ENCODE measurements at regions not wholly inside any gene's neighbourhood (a gene's known extent, or its start where the extent isn't known, plus 50 kb on each side); places are given as distances from the start of the nearest gene placed in this dataset.
"Not testable (repeated sequence)": the region's sequence is repeated elsewhere in the genome, so short reads cannot be mapped to it uniquely, and the experiment has no call there.

DNA sequence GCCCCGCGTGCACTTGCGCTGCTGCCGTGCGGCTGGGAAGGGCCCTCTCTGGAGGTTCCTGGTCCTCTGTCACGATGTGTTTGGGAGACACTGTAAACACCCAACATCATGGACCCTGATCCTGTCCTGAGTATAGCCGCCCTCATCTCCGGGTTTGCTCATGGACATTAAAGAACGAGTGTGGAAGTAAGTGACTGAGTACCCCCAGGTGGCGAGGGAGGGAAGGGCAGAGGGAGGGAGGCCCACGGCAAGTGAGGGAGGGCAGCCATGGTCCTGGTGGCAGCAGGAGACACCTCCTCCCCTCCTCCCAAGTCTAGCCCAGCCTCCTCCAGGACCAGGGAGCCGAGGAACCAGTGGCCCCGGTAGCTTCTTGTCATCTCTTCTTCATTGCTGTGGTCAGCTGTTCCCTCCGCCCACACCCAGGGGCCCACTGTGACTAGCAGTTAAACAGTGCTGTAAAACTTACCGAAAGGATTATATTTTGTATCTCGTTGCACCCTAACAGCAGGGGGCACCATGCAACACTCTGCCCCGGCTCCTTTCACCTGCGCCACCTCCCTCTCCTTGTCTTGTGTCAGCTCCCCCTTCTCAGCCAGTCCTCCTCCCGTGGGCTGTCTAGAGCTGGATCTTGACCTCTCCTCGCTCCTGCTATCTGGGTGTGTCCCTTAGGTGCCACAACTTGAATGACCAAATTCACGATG, 566.5 kb upstream of the B3GAT1 start:
- no peak for DNase-seq (ENCODE audit: low spot score)

DNA sequence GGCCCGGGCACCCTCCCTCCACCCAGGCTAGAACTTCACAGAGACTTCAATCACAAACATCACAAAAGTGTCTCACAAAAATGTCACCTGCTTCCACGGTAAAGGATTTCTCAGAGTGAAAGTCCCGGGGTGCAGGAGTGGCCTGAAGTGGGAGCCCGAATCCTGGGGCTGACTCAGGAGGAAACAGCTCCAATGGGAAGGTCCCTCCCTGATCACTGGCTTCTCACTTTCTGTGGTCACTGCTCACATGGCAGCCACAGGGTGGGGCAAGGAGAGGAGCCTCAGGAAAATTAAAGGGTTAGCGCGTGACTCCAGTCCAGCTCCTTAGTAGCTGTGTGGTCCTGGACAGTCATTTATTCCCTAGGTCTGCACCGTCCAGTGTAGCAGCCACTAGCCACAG, 564.5 kb upstream of the B3GAT1 start:
- DNase-seq (ENCODE audit: low spot score): peak; percentile 23

DNA sequence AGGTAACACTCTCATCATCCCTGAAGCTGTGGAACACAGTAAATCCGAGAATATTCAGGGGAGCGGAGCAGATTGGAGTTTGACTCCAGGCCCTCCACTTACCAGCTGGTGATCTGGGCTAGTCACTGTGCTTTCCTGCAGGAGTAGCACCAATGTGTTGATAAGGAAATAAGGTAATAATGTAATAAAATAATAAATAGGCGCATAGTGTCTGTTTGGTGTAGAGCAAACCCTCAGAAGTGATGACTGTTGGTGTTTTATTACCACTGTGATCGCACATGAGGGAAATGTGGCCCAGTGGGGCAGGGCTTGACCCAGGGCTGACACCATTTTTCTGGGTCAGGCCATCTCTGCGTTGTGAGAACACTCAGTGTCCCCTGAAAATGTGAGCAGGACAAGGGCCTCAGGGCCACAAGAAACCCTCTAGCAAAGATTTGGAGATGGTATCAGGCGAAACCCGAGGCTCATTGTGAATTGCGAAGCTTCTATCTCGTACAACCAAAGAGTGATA, 563.9 kb upstream of the B3GAT1 start:
- no peak for DNase-seq (ENCODE audit: low spot score)

DNA sequence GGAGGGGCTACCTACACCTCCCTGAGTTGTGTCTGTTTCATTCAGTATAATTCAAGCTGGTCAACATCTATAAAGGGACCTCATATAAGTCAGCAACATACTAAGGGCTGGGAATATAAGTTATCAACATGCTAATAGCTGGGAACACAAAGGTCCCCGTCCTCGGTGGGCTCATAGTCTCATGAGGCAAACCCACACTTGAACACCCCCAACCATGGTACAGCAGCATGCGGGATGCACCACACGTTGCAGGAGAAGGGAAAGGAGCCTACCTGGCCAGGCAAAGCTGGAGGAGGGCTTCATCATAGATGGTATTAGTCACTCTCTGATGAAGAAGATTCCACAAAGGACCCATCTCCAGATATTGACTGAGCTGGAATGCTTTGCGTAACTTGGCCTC, 561.8 kb upstream of the B3GAT1 start:
- no peak for DNase-seq (ENCODE audit: low spot score)

DNA sequence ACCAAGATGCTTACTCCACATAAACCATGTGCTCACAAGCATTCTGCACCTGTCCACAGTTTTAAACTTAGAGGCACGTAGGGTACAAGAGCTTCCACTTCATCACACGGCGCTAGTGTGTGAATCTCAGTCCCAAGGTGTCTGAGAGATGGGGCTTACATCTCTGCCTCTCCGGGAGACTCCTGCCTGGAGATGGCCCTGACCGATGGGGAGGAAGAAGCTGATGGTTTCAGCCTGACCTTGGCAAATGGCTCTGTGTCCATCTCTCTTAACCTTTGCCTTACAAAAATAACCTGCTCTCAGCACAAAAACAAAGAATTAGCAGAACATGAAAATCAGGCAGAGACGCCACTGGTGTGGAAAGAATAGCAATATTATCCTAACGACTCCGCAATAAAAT, 559.3 kb upstream of the B3GAT1 start:
- no peak for DNase-seq (ENCODE audit: low spot score)

DNA sequence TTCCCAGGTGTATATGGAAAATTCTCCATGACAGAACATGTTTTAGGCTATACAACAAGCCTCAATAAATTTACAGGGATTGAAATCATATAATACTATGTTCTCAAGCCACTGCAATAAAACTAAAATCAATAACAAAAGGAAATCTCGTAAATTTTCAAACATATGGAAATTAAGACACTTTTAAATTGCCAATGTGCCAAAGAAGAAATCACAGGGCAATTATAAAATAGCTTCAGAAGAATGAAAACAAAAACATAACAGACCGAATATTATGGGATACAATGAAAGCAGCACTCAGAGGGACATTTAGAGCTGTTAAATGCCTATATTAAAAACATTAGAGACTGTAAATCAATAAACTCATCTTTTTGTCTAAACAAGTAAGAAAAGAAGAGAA, 555.7 kb upstream of the B3GAT1 start:
- no peak for DNase-seq (ENCODE audit: low spot score)

DNA sequence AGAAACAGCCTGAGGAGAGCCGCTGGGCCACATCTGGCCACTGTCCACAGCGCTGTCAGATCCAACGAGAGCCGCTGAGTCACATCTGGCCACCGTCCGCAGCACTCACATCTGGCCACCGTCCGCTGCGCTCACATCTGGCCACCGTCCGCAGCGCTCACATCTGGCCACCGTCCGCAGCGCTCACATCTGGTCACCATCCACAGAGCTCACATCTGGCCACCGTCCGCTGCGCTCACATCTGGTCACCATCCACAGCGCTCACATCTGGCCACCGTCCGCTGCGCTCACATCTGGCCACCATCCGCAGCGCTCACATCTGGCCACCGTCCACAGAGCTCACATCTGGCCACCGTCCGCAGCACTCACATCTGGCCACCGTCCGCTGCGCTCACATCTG, 549.3 kb upstream of the B3GAT1 start:
- DNase-seq (ENCODE audit: low spot score): not testable (repeated sequence)

DNA sequence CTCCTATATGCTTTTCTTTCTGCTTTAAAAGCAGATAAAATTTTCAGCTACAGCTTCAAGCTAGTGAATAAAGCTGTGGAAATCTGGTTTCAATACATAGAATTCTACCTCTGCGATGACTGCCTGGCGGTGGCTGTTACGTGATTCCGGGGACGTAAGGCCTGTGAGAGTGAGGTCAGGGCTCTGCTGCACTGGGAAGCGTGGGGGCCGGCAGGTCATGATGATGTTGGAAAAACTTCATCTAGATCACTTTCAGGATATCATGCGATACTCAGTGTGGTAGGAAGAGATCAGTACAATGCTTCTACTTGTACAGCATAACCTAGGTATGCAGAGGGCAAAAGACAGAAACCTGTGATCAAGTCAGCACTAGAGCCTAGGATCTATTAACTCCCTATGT, 546.8 kb upstream of the B3GAT1 start:
- DNase-seq (ENCODE audit: low spot score): no peak

DNA sequence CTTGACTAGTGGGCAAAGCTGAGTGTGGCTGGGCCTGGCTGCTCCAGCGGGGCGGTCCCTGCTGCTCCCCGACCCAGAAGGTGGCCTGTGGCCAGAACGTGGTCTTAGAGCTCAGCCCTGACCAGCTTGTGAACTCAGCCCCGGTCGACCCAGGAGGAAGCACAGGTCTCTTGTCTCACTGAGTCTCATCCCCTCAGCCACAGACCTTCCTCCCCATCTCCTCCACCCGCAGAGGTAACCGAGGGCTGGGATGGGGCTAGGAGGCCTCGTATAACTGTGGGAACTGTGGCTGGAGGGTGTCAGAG, 546.2 kb upstream of the B3GAT1 start:
- DNase-seq (ENCODE audit: low spot score): no peak

DNA sequence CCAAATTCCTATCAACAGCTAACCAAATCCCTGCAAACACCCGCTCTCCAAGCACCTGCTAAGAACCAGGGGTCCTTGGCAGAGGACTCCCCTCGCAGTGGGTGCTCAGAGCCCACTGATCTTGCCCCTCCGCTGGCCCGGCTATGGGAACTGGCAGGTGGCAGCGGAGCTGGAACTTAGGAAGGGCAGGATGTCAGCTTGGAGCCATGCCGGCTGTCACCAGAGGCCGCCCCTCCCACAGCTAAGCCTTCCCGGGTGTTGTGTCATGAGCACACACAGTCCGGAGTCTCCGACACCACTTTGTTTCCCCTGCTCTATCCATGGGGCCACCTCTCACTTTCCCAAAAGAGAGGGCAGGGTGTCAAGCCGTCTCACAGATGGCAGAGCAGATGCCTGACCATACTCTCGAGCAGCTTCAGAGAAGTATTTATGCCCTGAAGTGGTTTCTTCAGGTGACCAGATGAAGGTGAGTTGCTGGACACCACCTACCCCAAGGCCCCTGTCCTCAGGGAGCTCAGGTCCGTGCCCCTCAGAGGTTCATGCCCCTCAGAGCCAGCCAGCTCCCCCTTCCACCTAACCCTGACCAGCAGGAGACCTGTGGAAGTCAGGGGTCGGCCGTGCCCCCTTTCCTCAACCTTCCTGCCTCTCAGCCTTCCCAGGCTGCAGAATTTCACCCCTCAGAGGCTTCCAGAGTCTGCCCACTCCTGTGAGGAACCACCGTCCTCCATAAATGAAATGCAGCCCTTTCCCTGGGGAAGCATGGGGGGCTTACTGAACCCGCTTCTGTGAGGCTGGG, 545.7 kb upstream of the B3GAT1 start:
- DNase-seq (ENCODE audit: low spot score): no peak

DNA sequence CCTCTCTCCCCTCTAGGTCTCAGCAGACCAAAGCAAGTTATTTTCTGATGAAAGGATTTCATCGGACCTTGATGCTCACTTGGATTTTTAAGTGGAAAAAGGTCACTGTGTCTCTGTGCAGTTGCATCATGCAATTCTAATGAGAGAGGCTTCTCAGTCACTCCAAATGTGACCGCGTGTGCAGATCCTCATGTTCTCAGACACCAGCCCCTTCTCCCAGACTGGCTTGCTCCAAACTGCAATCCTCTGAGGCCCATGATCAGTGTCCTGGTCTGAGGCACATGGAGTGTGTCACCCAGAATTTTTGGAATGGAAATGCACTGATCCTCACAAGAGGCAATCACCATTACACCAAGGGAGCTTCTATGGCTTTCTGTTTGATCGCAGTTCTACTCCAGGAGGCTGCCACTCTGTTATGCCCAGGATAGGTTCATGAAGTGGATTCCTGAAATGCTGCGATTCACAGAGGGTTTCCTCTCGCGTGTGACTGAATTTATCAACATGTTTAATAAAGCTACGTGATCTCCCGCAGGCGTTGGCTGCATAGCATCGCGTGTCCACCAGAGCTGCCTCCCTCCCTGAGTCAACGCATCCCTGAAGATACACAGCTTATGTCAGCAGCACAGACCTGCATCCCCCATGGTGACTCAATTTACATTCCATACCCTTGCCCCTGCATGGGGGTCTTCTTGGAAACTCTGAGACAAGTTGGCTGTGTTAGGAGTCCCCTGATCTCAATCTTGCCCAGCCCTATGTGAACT, 544.6 kb upstream of the B3GAT1 start:
- DNase-seq (ENCODE audit: low spot score): no peak

DNA sequence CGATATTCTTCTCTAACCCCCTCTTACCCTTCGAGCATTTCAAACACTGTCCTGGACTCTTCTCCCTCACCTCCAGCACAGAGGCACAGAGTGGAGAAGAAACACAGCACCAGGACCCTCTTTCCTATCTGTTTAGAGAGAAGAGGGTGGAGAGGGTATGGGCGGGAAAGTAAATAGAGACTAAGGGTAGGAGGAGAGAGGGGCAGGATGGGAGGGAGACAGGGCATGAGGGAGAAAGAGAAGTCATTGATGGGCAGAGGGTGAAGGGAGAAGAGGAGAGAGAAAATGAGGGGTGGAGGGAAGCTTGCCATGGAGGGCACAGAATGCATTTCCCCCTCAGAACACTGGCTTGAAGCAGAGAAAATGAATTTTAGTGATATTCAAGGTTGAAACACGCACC, 543.9 kb upstream of the B3GAT1 start:
- DNase-seq (ENCODE audit: low spot score): not testable (repeated sequence)

DNA sequence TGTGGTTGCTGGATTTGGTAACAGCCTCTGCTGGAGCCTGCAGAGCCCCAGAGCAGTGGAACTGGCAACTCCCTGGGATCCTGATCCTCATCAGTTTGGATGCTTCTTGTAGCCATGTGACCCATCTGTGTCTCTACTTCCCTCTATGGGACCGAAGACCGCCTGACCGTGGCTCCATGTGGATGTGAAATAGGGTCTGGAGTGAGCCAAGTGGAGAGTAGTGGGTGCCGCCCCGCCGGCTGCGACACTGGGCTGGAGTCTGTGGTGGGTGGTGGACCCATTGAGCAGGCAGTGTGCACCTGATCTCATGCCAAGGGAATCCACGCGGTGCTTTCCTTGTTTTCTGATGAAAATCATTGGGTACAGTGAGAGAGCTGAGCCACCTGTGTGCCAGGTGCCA, 543.2 kb upstream of the B3GAT1 start:
- DNase-seq (ENCODE audit: low spot score): no peak

DNA sequence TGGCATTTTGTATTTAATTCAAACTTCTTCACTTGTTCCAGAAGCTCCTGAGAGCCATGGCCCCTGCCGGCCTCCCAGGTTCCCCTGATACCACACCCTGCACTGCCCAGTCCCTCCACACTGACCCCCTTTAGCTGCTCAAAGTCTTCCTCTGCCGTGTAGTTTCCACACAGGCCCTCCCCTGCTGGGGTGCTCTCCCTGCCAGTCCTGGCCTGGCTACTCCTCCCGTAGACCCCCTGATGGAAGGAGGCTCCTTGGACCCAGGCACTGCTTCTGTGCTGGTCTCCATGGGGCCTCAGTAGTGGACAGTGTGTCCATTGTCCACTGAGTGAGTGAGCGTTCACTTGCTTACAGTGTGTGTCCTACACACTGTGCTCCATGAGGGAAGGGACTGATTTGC, 542.4 kb upstream of the B3GAT1 start:
- not testable (repeated sequence) for DNase-seq (ENCODE audit: low spot score)

DNA sequence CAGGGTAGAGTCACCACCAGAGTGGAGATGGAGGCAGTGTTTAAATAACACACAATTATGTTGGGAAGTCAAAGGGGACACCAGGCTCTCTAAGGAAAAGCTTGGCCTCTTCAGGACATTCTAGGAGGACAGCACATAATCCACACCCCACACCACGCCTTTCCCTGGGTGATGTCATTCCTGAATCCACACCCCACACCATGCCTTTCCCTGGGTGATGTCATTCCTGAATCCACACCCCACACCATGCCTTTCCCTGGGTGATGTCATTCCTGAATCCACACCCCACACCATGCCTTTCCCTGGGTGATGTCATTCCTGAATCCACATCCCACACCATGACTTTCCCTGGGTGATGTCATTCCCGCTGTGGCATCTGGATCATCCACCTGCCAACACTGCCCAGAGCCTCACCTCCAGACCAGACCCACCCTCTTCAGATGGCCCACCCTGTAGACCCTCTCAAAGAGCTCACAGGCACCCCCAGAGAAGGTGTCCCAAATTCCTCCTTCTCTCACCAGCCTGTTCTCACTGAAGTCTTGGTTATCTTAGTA, 541.5 kb upstream of the B3GAT1 start:
- DNase-seq (ENCODE audit: low spot score): not testable (repeated sequence)

DNA sequence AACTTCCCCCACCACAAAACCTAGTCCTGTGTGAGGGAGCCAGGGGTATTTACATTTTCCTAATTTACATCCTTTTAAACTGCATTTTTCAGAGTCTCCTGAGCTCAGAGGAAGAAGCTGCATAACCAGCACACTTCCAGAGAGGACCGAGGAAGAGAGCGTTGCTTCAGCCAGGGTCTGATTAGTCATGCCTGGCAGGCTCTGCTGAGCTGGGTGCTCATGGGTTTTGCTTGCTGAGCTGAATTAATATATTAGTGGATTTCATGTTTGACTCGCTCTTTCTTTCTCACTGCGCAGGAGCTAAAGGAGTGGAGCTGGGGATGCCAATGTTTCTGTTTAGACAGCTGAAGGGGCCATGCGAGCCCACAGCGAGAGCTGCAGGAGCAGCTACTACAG, 539.3 kb upstream of the B3GAT1 start:
- DNase-seq (ENCODE audit: low spot score): peak; percentile 40

DNA sequence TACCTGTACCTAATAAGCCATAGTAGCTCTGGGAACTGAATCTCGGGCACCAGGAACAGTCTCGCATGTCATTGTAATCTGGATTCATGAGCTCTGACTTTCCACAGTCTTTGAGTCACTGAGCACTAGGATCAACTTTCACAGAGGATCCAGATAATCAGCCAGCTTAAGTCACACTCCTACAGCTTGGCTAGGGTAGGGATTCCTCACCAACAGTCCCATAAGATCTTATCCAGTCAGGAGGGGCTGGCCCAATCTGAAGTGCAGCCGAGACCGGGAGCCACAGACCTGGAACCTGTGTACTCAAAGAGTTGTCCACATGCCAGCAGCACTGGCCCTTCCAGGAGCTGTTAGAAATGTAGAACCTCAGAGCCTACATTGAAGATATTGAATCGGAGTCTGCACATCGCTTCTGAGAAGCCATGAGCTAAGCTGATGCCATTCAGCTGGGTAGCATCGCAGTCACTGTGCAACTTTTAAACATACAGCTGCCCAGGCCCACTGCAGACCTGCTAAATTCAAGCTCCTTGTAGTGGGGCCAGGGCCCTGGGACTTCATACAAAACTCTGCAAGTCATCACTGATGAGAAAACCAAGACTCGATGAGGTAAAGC, 538.8 kb upstream of the B3GAT1 start:
- peak; percentile 7 for DNase-seq (ENCODE audit: low spot score)

DNA sequence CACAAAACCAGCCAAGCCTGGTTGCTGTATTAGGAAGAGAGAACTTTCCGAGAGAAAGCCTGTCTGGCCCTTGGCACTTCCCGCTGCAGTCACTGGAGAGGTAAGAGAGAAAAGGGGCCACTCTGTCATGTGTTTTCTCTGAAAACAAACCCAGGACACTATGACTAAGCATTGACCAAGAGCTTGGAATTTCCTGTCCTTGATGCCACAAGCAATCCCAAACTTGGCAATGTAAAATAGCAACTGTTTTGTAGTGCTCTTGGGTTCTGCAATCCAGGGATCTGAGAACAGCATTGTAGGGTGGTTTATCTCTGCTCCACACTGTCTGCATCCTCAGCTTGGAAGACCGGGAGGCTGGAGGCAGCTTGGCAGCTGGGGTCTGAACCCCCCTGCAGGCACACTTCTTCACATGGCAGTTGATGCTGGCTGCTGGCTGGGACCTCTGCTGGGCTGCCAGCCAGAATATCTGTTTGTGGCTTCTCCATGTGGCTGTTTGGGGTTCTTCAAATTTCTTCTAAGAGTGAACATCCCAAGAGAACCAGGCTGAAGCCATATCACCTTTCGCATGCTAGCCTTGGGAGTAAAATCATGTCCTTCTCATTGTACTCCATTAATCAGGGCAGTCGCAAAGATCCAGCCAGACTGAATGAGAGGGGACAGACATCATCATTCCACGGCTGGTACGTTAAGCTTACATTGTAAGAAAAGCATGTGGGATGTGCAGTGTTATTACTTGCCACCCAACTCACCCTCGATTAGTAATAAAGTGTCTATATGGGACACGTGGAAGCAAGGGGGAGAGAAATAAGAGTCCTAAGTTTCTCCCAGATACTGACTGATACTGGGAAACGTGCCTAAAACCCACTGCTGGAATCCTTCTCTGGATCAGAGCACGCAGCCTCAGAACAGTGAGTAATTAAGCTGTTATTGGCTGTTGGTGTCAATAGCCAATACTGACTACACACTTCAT, 537.4 kb upstream of the B3GAT1 start:
- DNase-seq (ENCODE audit: low spot score): peak; percentile 77

DNA sequence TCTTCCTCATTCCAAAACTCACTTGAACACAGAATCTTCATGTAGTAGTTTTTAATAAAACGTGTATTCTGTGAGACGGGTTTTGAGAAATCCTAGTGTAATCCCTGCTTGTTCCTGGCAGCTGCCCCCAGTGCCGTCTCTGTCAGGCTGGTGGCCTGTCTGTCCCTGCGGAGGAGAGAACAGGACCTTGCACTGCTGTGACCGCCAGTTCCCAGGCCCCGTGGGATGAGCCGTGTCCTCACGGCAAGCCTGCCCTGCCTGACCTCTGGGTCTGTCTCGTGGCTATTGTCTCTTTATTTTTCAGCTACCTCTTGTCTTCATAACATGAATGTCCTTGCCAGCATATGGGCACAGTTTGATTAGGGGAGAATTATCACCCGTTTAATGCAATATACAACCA, 535.5 kb upstream of the B3GAT1 start:
- no peak for DNase-seq (ENCODE audit: low spot score)

DNA sequence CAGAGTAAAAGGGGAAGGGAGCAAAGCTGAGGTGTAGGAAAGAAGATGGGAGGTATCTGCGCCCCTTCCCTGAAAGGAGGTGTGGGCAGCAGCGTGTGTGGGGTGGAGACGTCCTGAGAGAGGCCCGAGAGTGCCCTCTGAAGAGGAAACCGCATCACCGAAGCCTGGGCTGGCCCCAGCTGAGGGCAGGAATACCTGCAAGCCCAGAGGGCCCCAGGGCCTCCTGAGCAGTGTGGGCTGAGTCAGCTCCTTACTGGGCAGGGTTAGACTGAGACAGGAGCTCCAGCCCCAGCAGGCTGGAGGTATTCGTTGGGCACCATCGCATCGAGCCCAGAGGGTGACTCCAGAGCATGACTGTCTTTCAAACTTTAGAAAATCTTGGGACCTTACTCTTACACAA, 534.0 kb upstream of the B3GAT1 start:
- DNase-seq (ENCODE audit: low spot score): no peak

DNA sequence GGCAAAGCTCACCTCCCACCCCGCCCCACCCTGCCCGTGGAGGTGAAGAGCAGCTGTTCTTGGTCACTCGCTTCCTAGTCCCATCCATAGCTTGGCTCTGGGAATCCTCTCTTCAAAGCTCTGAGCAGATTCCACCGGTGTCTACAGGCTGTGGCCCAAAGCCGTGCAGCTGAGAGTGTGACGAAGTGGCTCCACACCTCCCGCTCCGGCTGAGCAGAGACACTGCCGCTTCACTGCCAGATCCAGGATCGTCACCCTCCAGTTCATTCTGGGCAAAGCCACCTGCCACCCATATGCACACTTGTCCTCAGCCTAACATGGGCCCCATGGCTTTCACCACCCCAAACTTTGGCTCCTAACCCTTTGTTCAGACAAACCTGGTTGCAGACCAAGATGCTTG, 532.9 kb upstream of the B3GAT1 start:
- no peak for DNase-seq (ENCODE audit: low spot score)
